Common myeloid progenitor, CD34-positive (primary cell): ENCODE measurements at regions not wholly inside any gene's neighbourhood (a gene's known extent, or its start where the extent isn't known, plus 50 kb on each side); places are given as distances from the start of the nearest gene placed in this dataset.

ENCODE experiments used
- CTCF ChIA-PET: fragments of 350-600 bp; sonication (Branson Sonifier 250); formaldehyde crosslinking; loops from one replicate; lab custom pipeline; 2021; ENCODE audit warnings: antibody characterized with exemption; lab: Charles Lee
- POLR2A ChIA-PET: fragments of 350-600 bp; sonication (Branson Sonifier 250); formaldehyde crosslinking; loops from one replicate; lab custom pipeline; 2021; ENCODE audit warnings: antibody characterized with exemption; lab: Charles Lee
- DNase-seq, 3 donors: peaks; one replicate each; pipeline versions ENCODE4 v3.0.0 to v3.0.0-alpha.2; 2013
- H3K27ac ChIP-seq, 2 experiments: 1 replicate in 1 of 2; 2 replicates in 1 of 2; pipeline ENCODE4 v1.7.0; 2013; ENCODE audit warnings: inconsistent platforms in 2 of 2, low read length in 2 of 2, mild to moderate bottlenecking in 2 of 2, low read depth in 1 of 2, moderate library complexity in 1 of 2; ENCODE audit not compliant: severe bottlenecking in 2 of 2, insufficient read depth in 1 of 2, poor library complexity in 1 of 2
- H3K27me3 ChIP-seq, 5 experiments: replicated peaks in 2 of 5; 1 replicate in 3 of 5; 2 replicates in 2 of 5; pipeline versions ENCODE4 v1.6.1 to v1.7.0; 2013; ENCODE audit warnings: low read length in 4 of 5, mild to moderate bottlenecking in 2 of 5, moderate library complexity in 2 of 5, inconsistent platforms in 1 of 5; ENCODE audit not compliant: insufficient read depth in 5 of 5, control insufficient read depth in 4 of 5
- H3K36me3 ChIP-seq, 4 experiments: 1 replicate in 2 of 4; 2 replicates in 2 of 4; pipeline versions ENCODE4 v1.6.1 to v1.7.0; 2013; ENCODE audit warnings: low read length in 3 of 4, control low read depth in 1 of 4, mild to moderate bottlenecking in 1 of 4; ENCODE audit not compliant: control insufficient read depth in 4 of 4, insufficient read depth in 4 of 4
- H3K4me1 ChIP-seq, 4 experiments: 1 replicate in 3 of 4; 2 replicates in 1 of 4; pipeline versions ENCODE4 v1.6.1 to v1.7.1; 2013; ENCODE audit warnings: low read length in 3 of 4, mild to moderate bottlenecking in 3 of 4, control low read depth in 1 of 4, inconsistent platforms in 1 of 4, moderate library complexity in 1 of 4; ENCODE audit not compliant: control insufficient read depth in 4 of 4, insufficient read depth in 4 of 4; ENCODE audit errors: control extremely low read depth in 1 of 4
- H3K4me3 ChIP-seq, 7 experiments: 1 replicate in 4 of 7; 2 replicates in 3 of 7; pipeline versions ENCODE4 v1.5.1 to v1.7.0; 2013; ENCODE audit warnings: mild to moderate bottlenecking in 7 of 7, low read length in 6 of 7, moderate library complexity in 6 of 7, inconsistent platforms in 2 of 7, low read depth in 2 of 7, control low read depth in 1 of 7; ENCODE audit not compliant: insufficient read depth in 4 of 7, control insufficient read depth in 1 of 7; ENCODE audit errors: extremely low read depth in 1 of 7
- H3K9me3 ChIP-seq, 5 experiments: 1 replicate in 4 of 5; 2 replicates in 1 of 5; pipeline versions ENCODE4 v1.6.1 to v1.7.1; 2013; ENCODE audit warnings: low read length in 4 of 5, mild to moderate bottlenecking in 2 of 5, inconsistent platforms in 1 of 5, low read depth in 1 of 5, moderate library complexity in 1 of 5; ENCODE audit not compliant: control insufficient read depth in 4 of 5, insufficient read depth in 2 of 5; ENCODE audit errors: control extremely low read depth in 1 of 5
- WGBS: methylation state at CpG from one replicate; pipeline ENCODE4 v1.1.5; 2013; ENCODE audit not compliant: insufficient coverage; 5-methylcytosine and 5-hydroxymethylcytosine counted together

DNA sequence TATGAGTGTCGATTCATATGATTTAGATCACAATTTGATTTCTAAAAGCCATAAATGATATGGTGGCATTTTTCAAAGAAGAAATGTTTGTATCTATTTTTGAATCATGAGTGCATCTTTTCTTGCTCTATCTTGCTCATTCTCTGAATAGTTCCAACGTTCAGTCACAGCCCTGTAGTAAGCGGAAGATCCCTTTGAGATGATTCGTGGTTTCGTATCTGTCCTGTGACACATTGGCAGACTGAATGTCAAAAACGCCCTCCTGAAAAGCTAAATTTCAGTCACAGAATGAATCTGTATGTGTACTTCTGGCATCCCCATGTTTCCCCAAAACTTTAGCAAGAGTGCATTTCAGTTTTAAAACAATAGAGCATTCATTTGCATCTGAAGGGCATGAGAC is 1066.9 kb upstream of the TENM3 start:
- Histone ChIP-seq H3K9me3 (peaks cover 0 to 2% (median 0%) of the 10 kb centered on the region in 5 experiments), H3K27ac (no peak overlapping the region), H3K27me3 (no peaks in the 10 kb centered on the region), H3K4me1 (no peaks in the 10 kb centered on the region), H3K4me3 (no peak overlapping the region), H3K36me3 (no peaks in the 10 kb centered on the region)
- DNase-seq, result no peak
- ChIA-PET POLR2A (no interaction called here), CTCF (no interaction called here)
- 89% methylated on average over 5 of the region's 6 CpGs for WGBS

DNA sequence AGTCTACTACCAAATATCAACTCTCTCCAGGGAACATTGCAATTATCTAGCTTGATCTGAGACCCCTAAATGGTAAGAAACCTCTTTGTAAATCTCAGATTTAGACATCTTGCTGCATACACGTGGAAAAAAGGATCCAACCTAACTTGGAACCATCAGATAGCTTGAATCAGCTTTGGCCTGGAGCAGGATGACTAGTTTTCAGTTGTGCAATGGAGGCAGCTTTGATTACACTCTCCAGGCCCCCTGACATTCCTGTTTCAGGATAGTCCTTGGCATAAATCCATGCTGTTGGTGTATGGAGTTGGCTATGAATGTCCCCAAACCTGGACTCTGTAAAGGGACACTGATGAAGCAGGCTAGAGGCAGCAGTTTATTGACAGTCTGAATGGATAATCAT is 1061.9 kb upstream of the TENM3 start:
- DNase-seq, result no peak
- Histone ChIP-seq H3K27ac (no peak overlapping the region), H3K4me3 (no peak overlapping the region), H3K9me3 (peaks cover 0 to 3% (median 0%) of the 10 kb centered on the region in 5 experiments), H3K27me3 (no peaks in the 10 kb centered on the region), H3K36me3 (no peaks in the 10 kb centered on the region), H3K4me1 (no peaks in the 10 kb centered on the region)
- ChIA-PET POLR2A (no interaction called here), CTCF (no interaction called here)
- WGBS, result no CpG with 5 or more reads among the region's 1 CpG

GRCh38 chr4:181189751-181190150 is 1053.5 kb upstream of the TENM3 start:
- CTCF ChIA-PET, result no interaction called here
- no peak for DNase-seq
- 80% methylated on average over 7 of the region's 7 CpGs for WGBS
- H3K9me3 ChIP-seq, result no peaks in the 10 kb centered on the region
- peaks cover 0 to 2% (median 0%) of the 10 kb centered on the region in 5 experiments for H3K27me3 ChIP-seq
- H3K27ac ChIP-seq, result no peak overlapping the region
- no peak overlapping the region for H3K4me3 ChIP-seq
- POLR2A ChIA-PET, result no interaction called here
- no peaks in the 10 kb centered on the region for H3K4me1 ChIP-seq
- no peaks in the 10 kb centered on the region for H3K36me3 ChIP-seq

- Histone ChIP-seq H3K4me1 (no peaks in the 10 kb centered on the region), H3K27ac (no peak overlapping the region), H3K4me3 (no peak overlapping the region), H3K36me3 (no peaks in the 10 kb centered on the region), H3K27me3 (peaks cover 0 to 2% (median 0%) of the 10 kb centered on the region in 5 experiments), H3K9me3 (no peaks in the 10 kb centered on the region)
- CTCF ChIA-PET, result no interaction called here
- 90% methylated on average over 5 of the region's 6 CpGs for WGBS
- DNase-seq, result no peak
- POLR2A ChIA-PET, result no interaction called here
Observed at GRCh38 chr4:181193131-181193930, 1049.9 kb upstream of the TENM3 start.

DNA sequence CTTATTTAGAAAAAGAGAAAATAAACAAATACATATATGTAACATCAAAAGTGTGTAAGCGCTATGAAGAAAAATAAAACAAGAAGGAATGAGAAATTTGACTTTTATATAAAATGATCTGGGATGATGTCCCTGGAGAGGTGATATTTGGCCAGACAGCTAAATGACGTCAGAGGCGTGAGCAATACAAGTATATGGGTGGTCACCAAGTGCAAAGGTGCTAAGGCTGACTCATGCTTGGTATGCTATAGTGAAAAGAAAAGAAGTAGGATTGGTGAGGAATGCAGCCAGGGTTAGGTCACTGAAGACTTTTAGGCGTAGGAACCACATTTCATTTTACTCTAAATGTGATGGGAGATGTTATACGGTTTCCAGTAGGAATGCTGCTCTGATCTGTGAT is 1049.1 kb upstream of the TENM3 start:
- no peaks in the 10 kb centered on the region for H3K9me3 ChIP-seq
- ChIA-PET CTCF (no interaction called here), POLR2A (no interaction called here)
- peaks cover 0 to 2% (median 0%) of the 10 kb centered on the region in 5 experiments for H3K27me3 ChIP-seq
- WGBS, result 80% methylated on average over 5 of the region's 5 CpGs
- H3K4me1 ChIP-seq, result no peaks in the 10 kb centered on the region
- no peak for DNase-seq
- no peaks in the 10 kb centered on the region for H3K36me3 ChIP-seq
- no peak overlapping the region for H3K27ac ChIP-seq
- H3K4me3 ChIP-seq, result no peak overlapping the region

DNA sequence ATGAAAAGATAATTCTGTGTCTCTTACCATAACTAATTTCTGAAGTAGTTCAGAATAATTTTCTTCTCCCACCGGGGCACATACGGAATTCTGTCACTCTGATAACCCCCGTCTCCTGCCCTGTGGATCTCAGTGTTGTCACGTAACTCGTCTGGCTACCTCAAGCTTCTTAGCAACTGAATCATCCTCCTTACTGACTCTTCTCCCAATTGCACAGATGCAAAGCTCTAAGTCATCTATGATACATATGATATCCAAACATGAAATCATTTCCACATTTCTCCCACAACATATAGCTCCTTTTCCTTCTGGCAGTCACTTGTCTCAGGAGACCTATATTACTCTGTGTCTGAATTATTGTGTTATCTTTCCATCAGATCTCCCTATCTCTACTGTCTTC is 1043.1 kb upstream of the TENM3 start:
- Histone ChIP-seq H3K27ac (no peak overlapping the region), H3K4me3 (no peak overlapping the region), H3K4me1 (no peaks in the 10 kb centered on the region), H3K36me3 (no peaks in the 10 kb centered on the region), H3K9me3 (no peaks in the 10 kb centered on the region), H3K27me3 (no peaks in the 10 kb centered on the region)
- CTCF ChIA-PET, result no interaction called here
- no peak for DNase-seq
- 100% methylated on average over 3 of the region's 5 CpGs for WGBS
- POLR2A ChIA-PET, result no interaction called here

DNA sequence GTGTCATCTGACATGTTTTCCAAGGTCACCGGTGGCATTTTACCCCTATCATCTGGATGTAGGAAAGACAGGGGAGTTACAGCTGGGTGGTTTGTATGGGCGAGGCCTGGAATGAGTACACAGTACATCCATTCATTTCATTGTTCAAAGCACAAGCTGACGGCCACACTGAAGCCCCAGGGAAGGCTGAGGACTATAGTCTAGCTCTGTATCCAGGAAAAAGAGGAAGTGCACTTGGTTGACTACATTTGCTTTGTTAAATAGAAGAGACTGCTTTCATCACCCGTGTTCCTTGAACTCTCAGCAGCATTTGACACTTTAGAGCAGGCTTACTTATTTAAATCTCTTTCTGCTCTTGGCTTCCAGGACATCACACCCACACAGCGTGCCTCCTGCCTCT is 1041.0 kb upstream of the TENM3 start:
- CTCF ChIA-PET, result no interaction called here
- Histone ChIP-seq H3K9me3 (no peaks in the 10 kb centered on the region), H3K4me3 (no peak overlapping the region), H3K27me3 (no peaks in the 10 kb centered on the region), H3K4me1 (no peaks in the 10 kb centered on the region), H3K36me3 (no peaks in the 10 kb centered on the region), H3K27ac (no peak overlapping the region)
- DNase-seq, result peak in 1 of 3 donors; percentile 0
- POLR2A ChIA-PET, result no interaction called here
- 48% methylated on average over 4 of the region's 5 CpGs for WGBS
